Neural cell (in vitro differentiated cells): ENCODE measurements at regions not wholly inside any gene's neighbourhood (a gene's known extent, or its start where the extent isn't known, plus 50 kb on each side); places are given as distances from the start of the nearest gene placed in this dataset.

Experiments used
- EP300 ChIP-seq: fragments of 450-650 bp; conservative IDR thresholded peaks from 2 replicates; pipeline ENCODE4 v1.6.1; 2014; ENCODE audit warnings: antibody characterized with exemption, mild to moderate bottlenecking, moderate library complexity; ENCODE audit not compliant: poor library complexity, severe bottlenecking
- RAD21 ChIP-seq: fragments of 450-650 bp; conservative IDR thresholded peaks from 2 replicates; pipeline ENCODE4 v1.6.1; 2014; ENCODE audit warnings: antibody characterized with exemption, mild to moderate bottlenecking, moderate library complexity
- TF ChIP-seq, protein P1 (sequence below): fragments of 450-650 bp; IDR thresholded peaks from 2 replicates; pipeline ENCODE4 v1.5.1; 2014; ENCODE audit warnings: antibody characterized with exemption, mild to moderate bottlenecking, moderate library complexity; ENCODE audit not compliant: poor library complexity, severe bottlenecking

DNA sequence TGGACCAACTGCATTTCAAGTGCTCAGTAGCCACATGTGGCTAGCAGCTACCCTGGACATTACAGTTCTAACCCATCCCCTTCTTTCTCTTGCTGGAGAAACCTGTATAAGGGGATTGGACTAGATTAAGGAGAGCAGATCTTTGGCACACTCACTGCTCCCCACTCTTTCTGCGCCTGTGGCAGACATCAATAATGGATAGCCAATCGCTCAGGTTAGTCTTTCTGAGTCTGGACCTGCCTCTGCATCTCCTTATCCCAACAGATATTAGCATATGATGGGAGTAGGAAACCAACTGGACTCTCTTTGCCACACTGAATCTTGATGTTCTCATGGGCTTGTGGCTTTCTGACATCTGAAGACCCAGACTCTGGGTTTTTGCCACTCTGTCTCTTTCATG is 81.7 kb downstream of the IRX5 start:
- TF ChIP-seq, protein P1, sequence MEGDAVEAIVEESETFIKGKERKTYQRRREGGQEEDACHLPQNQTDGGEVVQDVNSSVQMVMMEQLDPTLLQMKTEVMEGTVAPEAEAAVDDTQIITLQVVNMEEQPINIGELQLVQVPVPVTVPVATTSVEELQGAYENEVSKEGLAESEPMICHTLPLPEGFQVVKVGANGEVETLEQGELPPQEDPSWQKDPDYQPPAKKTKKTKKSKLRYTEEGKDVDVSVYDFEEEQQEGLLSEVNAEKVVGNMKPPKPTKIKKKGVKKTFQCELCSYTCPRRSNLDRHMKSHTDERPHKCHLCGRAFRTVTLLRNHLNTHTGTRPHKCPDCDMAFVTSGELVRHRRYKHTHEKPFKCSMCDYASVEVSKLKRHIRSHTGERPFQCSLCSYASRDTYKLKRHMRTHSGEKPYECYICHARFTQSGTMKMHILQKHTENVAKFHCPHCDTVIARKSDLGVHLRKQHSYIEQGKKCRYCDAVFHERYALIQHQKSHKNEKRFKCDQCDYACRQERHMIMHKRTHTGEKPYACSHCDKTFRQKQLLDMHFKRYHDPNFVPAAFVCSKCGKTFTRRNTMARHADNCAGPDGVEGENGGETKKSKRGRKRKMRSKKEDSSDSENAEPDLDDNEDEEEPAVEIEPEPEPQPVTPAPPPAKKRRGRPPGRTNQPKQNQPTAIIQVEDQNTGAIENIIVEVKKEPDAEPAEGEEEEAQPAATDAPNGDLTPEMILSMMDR: no peak
- no peak for TF ChIP-seq RAD21
- TF ChIP-seq EP300: no peak
